CD14-positive monocyte (primary cell): ENCODE measurements at regions not wholly inside any gene's neighbourhood (a gene's known extent, or its start where the extent isn't known, plus 50 kb on each side); places are given as distances from the start of the nearest gene placed in this dataset.

Source experiments
- DNase-seq, 3 donors: peaks; one replicate each; pipeline ENCODE4 v3.0.0-alpha.2; 2011 to 2022
- H2AFZ ChIP-seq: 2 replicates; pipeline ENCODE4 v1.6.0; 2012; ENCODE audit warnings: mild to moderate bottlenecking, low read depth, low read length, inconsistent platforms; ENCODE audit not compliant: insufficient read depth, poor library complexity, severe bottlenecking
- H3K27ac ChIP-seq, 2 donors: 1 replicate in 1 of 2; 2 replicates in 1 of 2; pipeline ENCODE4 v1.5.1; 2012 to 2013; ENCODE audit warnings: low read length in 2 of 2, control low read depth in 1 of 2, inconsistent platforms in 1 of 2, low read depth in 1 of 2, mild to moderate bottlenecking in 1 of 2
- H3K27me3 ChIP-seq, 2 donors: one replicate each; pipeline versions ENCODE4 v1.6.0 to v1.6.1; 2011 to 2013; ENCODE audit warnings: low read length in 2 of 2; ENCODE audit not compliant: control insufficient read depth in 2 of 2, insufficient read depth in 2 of 2
- H3K36me3 ChIP-seq, 2 donors: replicated peaks in 1 of 2; 1 replicate in 1 of 2; 2 replicates in 1 of 2; pipeline versions ENCODE4 v1.5.1 to v1.6.1; 2012 to 2013; ENCODE audit warnings: low read length in 2 of 2, control low read depth in 1 of 2, inconsistent platforms in 1 of 2, mild to moderate bottlenecking in 1 of 2; ENCODE audit not compliant: insufficient read depth in 2 of 2, control insufficient read depth in 1 of 2
- H3K4me1 ChIP-seq, 2 donors: 1 replicate in 1 of 2; 2 replicates in 1 of 2; pipeline versions ENCODE4 v1.5.1 to v1.6.1; 2012 to 2013; ENCODE audit warnings: low read length in 2 of 2, control low read depth in 1 of 2, inconsistent platforms in 1 of 2, mild to moderate bottlenecking in 1 of 2, moderate library complexity in 1 of 2; ENCODE audit not compliant: insufficient read depth in 2 of 2, control insufficient read depth in 1 of 2
- H3K4me2 ChIP-seq: replicated peaks from 2 replicates; pipeline ENCODE3; 2012; ENCODE audit warnings: low read length, moderate library complexity, mild to moderate bottlenecking; ENCODE audit not compliant: poor library complexity, severe bottlenecking; ENCODE audit errors: extremely low read depth
- H3K4me3 ChIP-seq, 3 experiments: fragments of 200-600 bp in 1 of 3; sonication (generic) in 1 of 3; replicated peaks in 1 of 3; 1 replicate in 2 of 3; 2 replicates in 1 of 3; pipeline ENCODE4 v1.5.1; 2011 to 2013; ENCODE audit warnings: low read length in 3 of 3, mild to moderate bottlenecking in 3 of 3, control low read depth in 2 of 3, low read depth in 2 of 3, inconsistent platforms in 1 of 3, moderate library complexity in 1 of 3
- H3K79me2 ChIP-seq: 2 replicates; pipeline ENCODE4 v1.6.0; 2012; ENCODE audit warnings: mild to moderate bottlenecking, control low read depth, inconsistent platforms, low read length, moderate library complexity; ENCODE audit not compliant: insufficient read depth
- H3K9ac ChIP-seq: 2 replicates; pipeline ENCODE4 v1.6.0; 2017; ENCODE audit warnings: low read length, mild to moderate bottlenecking; ENCODE audit not compliant: insufficient read depth, poor library complexity, severe bottlenecking
- H3K9me3 ChIP-seq, 2 donors: replicated peaks in 1 of 2; 1 replicate in 1 of 2; 2 replicates in 1 of 2; pipeline versions ENCODE4 v1.5.1 to v1.6.1; 2012 to 2013; ENCODE audit warnings: low read length in 2 of 2, control low read depth in 1 of 2; ENCODE audit not compliant: control insufficient read depth in 1 of 2, insufficient read depth in 1 of 2
- H4K20me1 ChIP-seq: 2 replicates; pipeline ENCODE4 v1.6.0; 2012; ENCODE audit warnings: mild to moderate bottlenecking, low read length, control low read depth, moderate library complexity; ENCODE audit not compliant: insufficient read depth
- H3K27ac Mint-ChIP-seq, 7 donors: one replicate each; pipeline ENCODE4 v1.8.0; 2020; ENCODE audit warnings: mild to moderate bottlenecking in 7 of 7, mixed read lengths in 7 of 7, moderate library complexity in 6 of 7, inconsistent platforms in 2 of 7
- H3K27me3 Mint-ChIP-seq, 3 donors: one replicate each; pipeline ENCODE4 v1.8.0; 2021 to 2022; ENCODE audit warnings: low read depth in 3 of 3, mild to moderate bottlenecking in 3 of 3, mixed read lengths in 3 of 3, moderate library complexity in 3 of 3, inconsistent platforms in 1 of 3
- H3K36me3 Mint-ChIP-seq, 2 donors: one replicate each; pipeline ENCODE4 v1.8.0; 2020; ENCODE audit warnings: mixed read lengths in 2 of 2, inconsistent platforms in 1 of 2, mild to moderate bottlenecking in 1 of 2
- H3K4me1 Mint-ChIP-seq: one replicate; pipeline ENCODE4 v1.8.0; 2020; ENCODE audit warnings: mild to moderate bottlenecking, mixed read lengths
- H3K4me3 Mint-ChIP-seq, 2 donors: one replicate each; pipeline ENCODE4 v1.8.0; 2020; ENCODE audit warnings: mild to moderate bottlenecking in 2 of 2, mixed read lengths in 2 of 2, moderate library complexity in 1 of 2
- H3K9me3 Mint-ChIP-seq, 7 donors: one replicate each; pipeline ENCODE4 v1.8.0; 2020 to 2022; ENCODE audit warnings: mixed read lengths in 7 of 7, mild to moderate bottlenecking in 6 of 7, moderate library complexity in 6 of 7, inconsistent platforms in 2 of 7
- CTCF ChIP-seq: fragments of 200-600 bp; IDR thresholded peaks from one replicate; pipeline ENCODE4 v1.8.0; 2022; ENCODE audit warnings: antibody characterized with exemption, mild to moderate bottlenecking
- WGBS: methylation state at CpG from one replicate; pipeline ENCODE4 v1.1.5; 2013; ENCODE audit warnings: missing lambda C conversion rate; ENCODE audit not compliant: insufficient coverage; 5-methylcytosine and 5-hydroxymethylcytosine counted together
- intact Hi-C, 2 donors: fragments of 100-400 bp; cut with micrococcal nuclease; formaldehyde crosslinking; loops; one replicate each; pipeline versions ENCODE4 v1.15.0 to v1.15.1; 2023

DNA sequence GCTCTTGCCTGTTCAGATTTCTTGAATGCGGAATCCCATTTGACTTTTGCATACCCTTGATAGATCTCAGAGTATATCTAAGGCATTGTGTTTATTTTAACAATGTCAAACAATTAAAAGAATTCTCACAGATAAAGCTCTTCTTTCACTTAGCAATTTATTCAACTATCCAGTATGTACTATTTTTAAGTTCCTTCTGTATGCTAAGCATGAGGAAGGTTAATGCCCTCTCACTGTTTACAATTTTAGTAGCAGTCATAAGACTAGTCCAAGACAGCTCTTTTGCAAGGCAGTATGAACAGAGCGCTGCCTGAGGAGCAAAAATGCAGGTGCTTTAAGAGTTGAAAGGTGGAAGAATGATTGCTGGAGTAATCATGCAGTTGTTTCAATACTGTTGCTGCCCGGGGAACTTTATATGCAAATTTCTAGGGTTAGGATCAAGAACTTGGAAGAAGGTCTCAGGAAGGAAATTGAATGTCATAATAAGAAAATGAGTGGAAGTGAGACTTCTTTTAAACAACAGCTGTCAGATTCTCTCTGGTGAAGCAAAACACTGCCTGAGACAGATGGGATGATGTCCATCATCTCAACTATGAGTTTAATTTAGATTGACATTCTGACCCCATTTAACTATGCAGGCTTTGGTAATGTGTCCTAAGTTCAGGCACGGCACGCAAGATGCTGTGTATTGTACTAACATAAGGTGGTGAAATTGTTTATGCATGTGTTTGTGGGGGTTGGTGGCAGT lies 1303.5 kb upstream of the CITED2 start:
- peaks cover 4 to 5% of the 10 kb centered on the region in 2 donors for H3K9me3 ChIP-seq
- intact Hi-C loops, result no loop called here
- no peaks in the 10 kb centered on the region for H3K27me3 Mint-ChIP-seq
- no peak overlapping the region for H2AFZ ChIP-seq
- no peak overlapping the region for H3K4me2 ChIP-seq
- H3K4me1 Mint-ChIP-seq, result no peaks in the 10 kb centered on the region
- no peak for DNase-seq
- 76% methylated on average over 4 of the region's 5 CpGs for WGBS
- no peaks in the 10 kb centered on the region for H4K20me1 ChIP-seq
- H3K79me2 ChIP-seq, result no peaks in the 10 kb centered on the region
- H3K36me3 Mint-ChIP-seq, result no peaks in the 10 kb centered on the region
- no peak overlapping the region for H3K4me3 Mint-ChIP-seq
- H3K4me3 ChIP-seq, result no peak overlapping the region
- no peak overlapping the region for H3K27ac ChIP-seq
- no peaks in the 10 kb centered on the region for H3K36me3 ChIP-seq
- H3K9ac ChIP-seq, result no peak overlapping the region
- no peaks in the 10 kb centered on the region for H3K27me3 ChIP-seq
- peaks cover 0 to 14% (median 6%) of the 10 kb centered on the region in 7 donors for H3K9me3 Mint-ChIP-seq
- no peak overlapping the region for H3K27ac Mint-ChIP-seq
- TF ChIP-seq CTCF, result no peak
- H3K4me1 ChIP-seq, result no peaks in the 10 kb centered on the region

- H3K27me3 Mint-ChIP-seq, result no peaks in the 10 kb centered on the region
- no peak for DNase-seq
Observed at GRCh38 chr6:140671926-140672325, 1297.5 kb upstream of the CITED2 start.

More at GRCh38 chr6:140671926-140672325, 1297.5 kb upstream of the CITED2 start:
- Histone ChIP-seq H3K36me3 (no peaks in the 10 kb centered on the region), H3K79me2 (no peaks in the 10 kb centered on the region), H3K27me3 (no peaks in the 10 kb centered on the region), H3K4me1 (no peaks in the 10 kb centered on the region), H3K27ac (no peak overlapping the region), H4K20me1 (no peaks in the 10 kb centered on the region), H3K4me2 (no peak overlapping the region), H3K9me3 (peaks cover 4 to 5% of the 10 kb centered on the region in 2 donors), H3K9ac (no peak overlapping the region), H2AFZ (no peak overlapping the region), H3K4me3 (no peak overlapping the region)
- no peaks in the 10 kb centered on the region for H3K4me1 Mint-ChIP-seq
- H3K27ac Mint-ChIP-seq, result no peak overlapping the region
- intact Hi-C loops, result no loop called here
- TF ChIP-seq CTCF, result no peak
- peaks cover 3 to 5% (median 5%) of the 10 kb centered on the region in 7 donors for H3K9me3 Mint-ChIP-seq
- no peaks in the 10 kb centered on the region for H3K36me3 Mint-ChIP-seq
- H3K4me3 Mint-ChIP-seq, result no peak overlapping the region
- WGBS, result no CpG with 5 or more reads among the region's 2 CpGs
